Uterus (tissue), 2 donors: ENCODE measurements at regions not wholly inside any gene's neighbourhood (a gene's known extent, or its start where the extent isn't known, plus 50 kb on each side); places are given as distances from the start of the nearest gene placed in this dataset.
"Not testable (repeated sequence)": the region's sequence is repeated elsewhere in the genome, so short reads cannot be mapped to it uniquely, and the experiment has no call there.

Experiments used
- POLR2A ChIP-seq, 2 donors: fragments of 450-650 bp; IDR thresholded peaks; one replicate each; pipeline ENCODE4 v1.6.1; 2016; ENCODE audit warnings: antibody characterized with exemption in 2 of 2, mild to moderate bottlenecking in 1 of 2, moderate library complexity in 1 of 2
- TF ChIP-seq, protein P1 (sequence below), 4 experiments: fragments of 200-600 bp in 2 of 4; fragments of 450-650 bp in 2 of 4; sonication (generic) in 2 of 4; IDR thresholded peaks; one replicate each; pipeline ENCODE4 v1.5.1; 2016 to 2019; ENCODE audit warnings: antibody characterized with exemption in 4 of 4, mild to moderate bottlenecking in 2 of 4, moderate library complexity in 1 of 4

DNA sequence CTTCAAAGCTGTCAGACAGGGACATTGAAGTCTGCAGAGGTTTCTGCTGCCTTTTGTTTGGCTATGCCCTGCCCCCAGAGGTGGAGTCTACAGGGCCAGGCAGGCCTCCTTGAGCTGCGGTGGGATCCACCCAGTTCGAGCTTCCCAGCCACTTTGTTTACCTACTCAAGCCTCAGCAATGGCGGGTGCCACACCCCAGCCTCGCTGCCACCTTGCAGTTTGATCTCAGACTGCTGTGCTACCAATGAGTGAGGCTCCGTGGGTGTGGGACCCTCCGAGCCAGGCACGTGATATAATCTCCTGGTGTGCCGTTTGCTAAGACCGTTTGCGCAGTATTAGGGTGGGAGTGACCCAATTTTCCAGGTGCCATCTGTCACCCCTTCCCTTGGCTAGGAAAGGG, 320.1 kb upstream of the STXBP6 start:
- TF ChIP-seq, protein P1, sequence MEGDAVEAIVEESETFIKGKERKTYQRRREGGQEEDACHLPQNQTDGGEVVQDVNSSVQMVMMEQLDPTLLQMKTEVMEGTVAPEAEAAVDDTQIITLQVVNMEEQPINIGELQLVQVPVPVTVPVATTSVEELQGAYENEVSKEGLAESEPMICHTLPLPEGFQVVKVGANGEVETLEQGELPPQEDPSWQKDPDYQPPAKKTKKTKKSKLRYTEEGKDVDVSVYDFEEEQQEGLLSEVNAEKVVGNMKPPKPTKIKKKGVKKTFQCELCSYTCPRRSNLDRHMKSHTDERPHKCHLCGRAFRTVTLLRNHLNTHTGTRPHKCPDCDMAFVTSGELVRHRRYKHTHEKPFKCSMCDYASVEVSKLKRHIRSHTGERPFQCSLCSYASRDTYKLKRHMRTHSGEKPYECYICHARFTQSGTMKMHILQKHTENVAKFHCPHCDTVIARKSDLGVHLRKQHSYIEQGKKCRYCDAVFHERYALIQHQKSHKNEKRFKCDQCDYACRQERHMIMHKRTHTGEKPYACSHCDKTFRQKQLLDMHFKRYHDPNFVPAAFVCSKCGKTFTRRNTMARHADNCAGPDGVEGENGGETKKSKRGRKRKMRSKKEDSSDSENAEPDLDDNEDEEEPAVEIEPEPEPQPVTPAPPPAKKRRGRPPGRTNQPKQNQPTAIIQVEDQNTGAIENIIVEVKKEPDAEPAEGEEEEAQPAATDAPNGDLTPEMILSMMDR (IDR thresholded peaks at IDR 0.05), result not testable (repeated sequence)
- not testable (repeated sequence) for TF ChIP-seq POLR2A (IDR thresholded peaks at IDR 0.05)
